ENCODE measurements at regions not wholly inside any gene's neighbourhood (a gene's known extent, or its start where the extent isn't known, plus 50 kb on each side); places are given as distances from the start of the nearest gene placed in this dataset.
A peak's percentile ranks its signal among the peaks of the same experiment; 100 is the strongest.

- no peak overlapping the region for H3K4me3 ChIP-seq (ENCODE audit: low read depth in 1 of 5, low read length in 5 of 5)
- no peak overlapping the region for H3K9ac ChIP-seq (ENCODE audit: low read length in 5 of 5)
- H3K4me1 ChIP-seq (ENCODE audit: control insufficient read depth in 5 of 5, insufficient read depth in 5 of 5, low read length in 5 of 5), result peaks cover 4 to 12% (median 8%) of the 10 kb centered on the region in 5 donors
- no peaks in the 10 kb centered on the region for H3K27me3 ChIP-seq (ENCODE audit: control insufficient read depth in 5 of 5, insufficient read depth in 4 of 5, low read length in 5 of 5)
- peak overlapping the region; percentile 8 for H3K27ac ChIP-seq (ENCODE audit: low read depth, low read length)
- H3K9me3 ChIP-seq (ENCODE audit: control insufficient read depth in 5 of 5, low read length in 5 of 5), result peaks cover 0 to 3% (median 0%) of the 10 kb centered on the region in 5 donors
- H3K36me3 ChIP-seq (ENCODE audit: control insufficient read depth in 5 of 5, insufficient read depth in 5 of 5, low read length in 5 of 5), result peaks cover 0 to 3% (median 0%) of the 10 kb centered on the region in 5 donors
These were observed 235.6 kb upstream of the TGFBR2 start for GRCh38 chr3:30370681-30371271.

- Histone ChIP-seq H3K4me1 (ENCODE audit: control insufficient read depth in 5 of 5, insufficient read depth in 5 of 5, low read length in 5 of 5) (peaks cover 4 to 12% (median 8%) of the 10 kb centered on the region in 5 donors), H3K27ac (ENCODE audit: low read depth, low read length) (no peak overlapping the region), H3K9ac (ENCODE audit: low read length in 5 of 5) (no peak overlapping the region), H3K4me3 (ENCODE audit: low read depth in 1 of 5, low read length in 5 of 5) (no peak overlapping the region), H3K9me3 (ENCODE audit: control insufficient read depth in 5 of 5, low read length in 5 of 5) (no peaks in the 10 kb centered on the region), H3K27me3 (ENCODE audit: control insufficient read depth in 5 of 5, insufficient read depth in 4 of 5, low read length in 5 of 5) (no peaks in the 10 kb centered on the region), H3K36me3 (ENCODE audit: control insufficient read depth in 5 of 5, insufficient read depth in 5 of 5, low read length in 5 of 5) (no peaks in the 10 kb centered on the region)
These were observed 233.6 kb upstream of the TGFBR2 start for GRCh38 chr3:30372837-30373236.

DNA sequence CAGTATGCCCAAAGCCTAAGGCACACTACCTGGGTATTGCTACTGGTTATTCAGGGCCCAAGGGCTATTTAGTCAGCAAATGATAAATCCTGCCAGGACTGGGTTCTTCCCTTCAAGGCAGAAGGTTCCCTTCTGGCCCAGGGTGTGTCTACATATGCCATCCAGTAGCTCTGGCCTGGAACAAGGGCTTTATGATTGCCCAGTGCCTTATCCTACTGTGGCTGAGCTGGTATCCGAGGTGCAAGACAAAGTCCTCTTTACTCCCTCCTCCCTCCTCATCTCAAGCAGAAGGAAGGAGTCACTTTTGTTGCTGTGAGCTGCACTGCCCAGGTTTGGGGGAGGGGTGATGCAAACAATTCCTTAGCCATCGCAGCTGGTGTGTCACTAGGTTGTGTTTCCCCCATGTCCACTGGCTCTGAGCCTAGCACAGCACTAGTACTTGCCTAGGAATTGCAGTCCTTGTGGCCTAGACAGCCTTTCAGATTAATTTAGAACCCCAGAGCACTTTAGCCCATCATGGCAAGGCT lies 221.8 kb upstream of the TGFBR2 start:
- Histone ChIP-seq H3K9ac (ENCODE audit: low read length in 5 of 5) (no peak overlapping the region), H3K27me3 (ENCODE audit: control insufficient read depth in 5 of 5, insufficient read depth in 4 of 5, low read length in 5 of 5) (no peaks in the 10 kb centered on the region), H3K4me3 (ENCODE audit: low read depth in 1 of 5, low read length in 5 of 5) (no peak overlapping the region), H3K4me1 (ENCODE audit: control insufficient read depth in 5 of 5, insufficient read depth in 5 of 5, low read length in 5 of 5) (no peaks in the 10 kb centered on the region), H3K27ac (ENCODE audit: low read depth, low read length) (no peak overlapping the region), H3K36me3 (ENCODE audit: control insufficient read depth in 5 of 5, insufficient read depth in 5 of 5, low read length in 5 of 5) (no peaks in the 10 kb centered on the region), H3K9me3 (ENCODE audit: control insufficient read depth in 5 of 5, low read length in 5 of 5) (peaks cover 0 to 3% (median 0%) of the 10 kb centered on the region in 5 donors)

- Histone ChIP-seq H3K27ac (ENCODE audit: low read depth, low read length) (no peak overlapping the region), H3K27me3 (ENCODE audit: control insufficient read depth in 5 of 5, insufficient read depth in 4 of 5, low read length in 5 of 5) (no peaks in the 10 kb centered on the region), H3K36me3 (ENCODE audit: control insufficient read depth in 5 of 5, insufficient read depth in 5 of 5, low read length in 5 of 5) (no peaks in the 10 kb centered on the region), H3K4me1 (ENCODE audit: control insufficient read depth in 5 of 5, insufficient read depth in 5 of 5, low read length in 5 of 5) (peaks cover 0 to 6% (median 0%) of the 10 kb centered on the region in 5 donors), H3K4me3 (ENCODE audit: low read depth in 1 of 5, low read length in 5 of 5) (no peak overlapping the region), H3K9me3 (ENCODE audit: control insufficient read depth in 5 of 5, low read length in 5 of 5) (no peaks in the 10 kb centered on the region), H3K9ac (ENCODE audit: low read length in 5 of 5) (no peak overlapping the region)
These were observed 213.3 kb upstream of the TGFBR2 start for GRCh38 chr3:30393079-30393478.

DNA sequence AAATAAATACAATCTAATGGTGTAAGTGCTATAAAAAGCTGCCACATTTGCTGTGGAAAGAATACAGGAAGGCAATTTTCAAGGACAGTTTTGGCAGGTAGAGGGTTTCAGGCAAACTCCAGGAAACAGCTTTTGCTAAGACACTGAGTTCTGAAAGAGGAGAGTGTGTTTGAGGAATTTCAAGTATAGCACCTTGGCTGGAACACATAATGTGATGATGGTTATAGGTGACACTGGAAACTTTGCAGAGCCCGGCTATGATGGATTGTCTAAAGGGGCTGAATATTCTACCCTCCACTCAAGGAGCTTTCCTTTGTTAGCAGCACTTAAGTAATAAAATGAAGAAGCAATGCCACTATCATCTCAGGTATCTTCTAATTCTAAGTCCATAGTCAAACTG lies 209.4 kb upstream of the TGFBR2 start:
- H3K9me3 ChIP-seq (ENCODE audit: control insufficient read depth in 5 of 5, low read length in 5 of 5), result no peaks in the 10 kb centered on the region
- H3K36me3 ChIP-seq (ENCODE audit: control insufficient read depth in 5 of 5, insufficient read depth in 5 of 5, low read length in 5 of 5), result no peaks in the 10 kb centered on the region

GRCh38 chr3:30399394-30400181 lies 206.8 kb upstream of the TGFBR2 start:
- Histone ChIP-seq H3K27ac (ENCODE audit: low read depth, low read length) (no peak overlapping the region), H3K4me3 (ENCODE audit: low read depth in 1 of 5, low read length in 5 of 5) (no peak overlapping the region), H3K4me1 (ENCODE audit: control insufficient read depth in 5 of 5, insufficient read depth in 5 of 5, low read length in 5 of 5) (peaks cover 0 to 22% (median 10%) of the 10 kb centered on the region in 5 donors), H3K9ac (ENCODE audit: low read length in 5 of 5) (no peak overlapping the region), H3K27me3 (ENCODE audit: control insufficient read depth in 5 of 5, insufficient read depth in 4 of 5, low read length in 5 of 5) (no peaks in the 10 kb centered on the region), H3K36me3 (ENCODE audit: control insufficient read depth in 5 of 5, insufficient read depth in 5 of 5, low read length in 5 of 5) (no peaks in the 10 kb centered on the region), H3K9me3 (ENCODE audit: control insufficient read depth in 5 of 5, low read length in 5 of 5) (no peaks in the 10 kb centered on the region)

More for the DNA sequence above, 209.4 kb upstream of the TGFBR2 start:
- no peaks in the 10 kb centered on the region for H3K27me3 ChIP-seq (ENCODE audit: control insufficient read depth in 5 of 5, insufficient read depth in 4 of 5, low read length in 5 of 5)
- no peak overlapping the region for H3K27ac ChIP-seq (ENCODE audit: low read depth, low read length)
- H3K4me1 ChIP-seq (ENCODE audit: control insufficient read depth in 5 of 5, insufficient read depth in 5 of 5, low read length in 5 of 5), result peaks cover 0 to 19% (median 6%) of the 10 kb centered on the region in 5 donors
- no peak overlapping the region for H3K9ac ChIP-seq (ENCODE audit: low read length in 5 of 5)
- H3K4me3 ChIP-seq (ENCODE audit: low read depth in 1 of 5, low read length in 5 of 5), result no peak overlapping the region

- H3K9me3 ChIP-seq (ENCODE audit: control insufficient read depth in 5 of 5, low read length in 5 of 5), result no peaks in the 10 kb centered on the region
- peaks cover 0 to 17% (median 10%) of the 10 kb centered on the region in 5 donors for H3K4me1 ChIP-seq (ENCODE audit: control insufficient read depth in 5 of 5, insufficient read depth in 5 of 5, low read length in 5 of 5)
- no peaks in the 10 kb centered on the region for H3K27me3 ChIP-seq (ENCODE audit: control insufficient read depth in 5 of 5, insufficient read depth in 4 of 5, low read length in 5 of 5)
- no peak overlapping the region for H3K27ac ChIP-seq (ENCODE audit: low read depth, low read length)
- no peak overlapping the region for H3K4me3 ChIP-seq (ENCODE audit: low read depth in 1 of 5, low read length in 5 of 5)
- H3K9ac ChIP-seq (ENCODE audit: low read length in 5 of 5), result no peak overlapping the region
- no peaks in the 10 kb centered on the region for H3K36me3 ChIP-seq (ENCODE audit: control insufficient read depth in 5 of 5, insufficient read depth in 5 of 5, low read length in 5 of 5)
These were observed 205.5 kb upstream of the TGFBR2 start for GRCh38 chr3:30400926-30401325.

DNA sequence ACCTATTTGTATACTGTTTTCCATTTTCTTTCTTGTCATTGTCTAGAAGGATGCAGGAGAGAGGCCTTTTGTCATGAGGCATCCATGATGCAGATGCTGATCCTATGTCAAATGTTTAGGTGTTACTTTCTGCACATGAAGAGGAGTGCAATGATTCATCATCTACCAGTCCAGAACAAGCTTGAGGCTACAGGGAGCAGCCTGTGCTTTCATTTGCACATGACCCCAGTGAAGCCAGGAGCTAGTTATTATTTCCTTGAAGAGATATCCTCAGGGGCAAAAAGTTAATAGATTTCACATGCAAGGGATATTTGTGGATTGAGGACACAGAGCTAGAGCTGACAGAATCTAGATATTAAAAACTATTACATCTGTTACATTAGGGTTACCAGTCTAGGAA lies 204.4 kb upstream of the TGFBR2 start:
- peak overlapping the region; percentile 7 for H3K27ac ChIP-seq (ENCODE audit: low read depth, low read length)

GRCh38 chr3:30407651-30408050 lies 198.8 kb upstream of the TGFBR2 start:
- peaks cover 0 to 4% (median 0%) of the 10 kb centered on the region in 5 donors for H3K9me3 ChIP-seq (ENCODE audit: control insufficient read depth in 5 of 5, low read length in 5 of 5)
- peaks cover 0 to 5% (median 0%) of the 10 kb centered on the region in 5 donors for H3K4me1 ChIP-seq (ENCODE audit: control insufficient read depth in 5 of 5, insufficient read depth in 5 of 5, low read length in 5 of 5)
- no peaks in the 10 kb centered on the region for H3K36me3 ChIP-seq (ENCODE audit: control insufficient read depth in 5 of 5, insufficient read depth in 5 of 5, low read length in 5 of 5)
- H3K9ac ChIP-seq (ENCODE audit: low read length in 5 of 5), result no peak overlapping the region
- no peak overlapping the region for H3K27ac ChIP-seq (ENCODE audit: low read depth, low read length)
- no peak overlapping the region for H3K4me3 ChIP-seq (ENCODE audit: low read depth in 1 of 5, low read length in 5 of 5)
- H3K27me3 ChIP-seq (ENCODE audit: control insufficient read depth in 5 of 5, insufficient read depth in 4 of 5, low read length in 5 of 5), result no peaks in the 10 kb centered on the region

More for the DNA sequence above, 204.4 kb upstream of the TGFBR2 start:
- Histone ChIP-seq H3K9ac (ENCODE audit: low read length in 5 of 5) (no peak overlapping the region), H3K9me3 (ENCODE audit: control insufficient read depth in 5 of 5, low read length in 5 of 5) (no peaks in the 10 kb centered on the region), H3K4me1 (ENCODE audit: control insufficient read depth in 5 of 5, insufficient read depth in 5 of 5, low read length in 5 of 5) (peaks cover 0 to 17% (median 10%) of the 10 kb centered on the region in 5 donors), H3K27me3 (ENCODE audit: control insufficient read depth in 5 of 5, insufficient read depth in 4 of 5, low read length in 5 of 5) (no peaks in the 10 kb centered on the region), H3K36me3 (ENCODE audit: control insufficient read depth in 5 of 5, insufficient read depth in 5 of 5, low read length in 5 of 5) (no peaks in the 10 kb centered on the region), H3K4me3 (ENCODE audit: low read depth in 1 of 5, low read length in 5 of 5) (no peak overlapping the region)

DNA sequence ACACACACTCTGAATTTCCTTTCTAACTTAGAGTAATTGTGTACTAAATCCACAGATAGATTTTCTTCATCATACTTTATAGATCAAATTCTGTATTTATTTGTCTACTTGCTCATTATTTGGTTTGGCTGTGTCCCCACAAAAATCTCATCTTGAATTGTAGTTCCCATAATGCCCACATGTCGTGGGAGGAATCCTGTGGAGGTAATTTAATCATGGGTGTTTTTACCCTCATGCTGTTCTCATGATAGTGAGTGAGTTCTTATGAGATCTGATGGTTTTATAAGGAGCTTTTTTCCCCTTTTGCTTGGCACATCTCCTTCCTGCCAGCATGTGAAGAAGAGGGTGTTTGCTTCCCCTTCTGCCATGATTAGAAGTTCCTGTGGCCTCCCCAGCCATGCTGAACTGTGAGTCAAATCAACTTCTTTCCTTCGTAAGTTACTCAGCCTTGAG lies 198.3 kb upstream of the TGFBR2 start:
- Histone ChIP-seq H3K4me1 (ENCODE audit: control insufficient read depth in 5 of 5, insufficient read depth in 5 of 5, low read length in 5 of 5) (no peaks in the 10 kb centered on the region), H3K4me3 (ENCODE audit: low read depth in 1 of 5, low read length in 5 of 5) (no peak overlapping the region), H3K27me3 (ENCODE audit: control insufficient read depth in 5 of 5, insufficient read depth in 4 of 5, low read length in 5 of 5) (no peaks in the 10 kb centered on the region), H3K27ac (ENCODE audit: low read depth, low read length) (no peak overlapping the region), H3K9ac (ENCODE audit: low read length in 5 of 5) (no peak overlapping the region), H3K36me3 (ENCODE audit: control insufficient read depth in 5 of 5, insufficient read depth in 5 of 5, low read length in 5 of 5) (no peaks in the 10 kb centered on the region), H3K9me3 (ENCODE audit: control insufficient read depth in 5 of 5, low read length in 5 of 5) (peaks cover 0 to 4% (median 0%) of the 10 kb centered on the region in 5 donors)
